ENCODE measurements at regions not wholly inside any gene's neighbourhood (a gene's known extent, or its start where the extent isn't known, plus 50 kb on each side); places are given as distances from the start of the nearest gene placed in this dataset.

DNA sequence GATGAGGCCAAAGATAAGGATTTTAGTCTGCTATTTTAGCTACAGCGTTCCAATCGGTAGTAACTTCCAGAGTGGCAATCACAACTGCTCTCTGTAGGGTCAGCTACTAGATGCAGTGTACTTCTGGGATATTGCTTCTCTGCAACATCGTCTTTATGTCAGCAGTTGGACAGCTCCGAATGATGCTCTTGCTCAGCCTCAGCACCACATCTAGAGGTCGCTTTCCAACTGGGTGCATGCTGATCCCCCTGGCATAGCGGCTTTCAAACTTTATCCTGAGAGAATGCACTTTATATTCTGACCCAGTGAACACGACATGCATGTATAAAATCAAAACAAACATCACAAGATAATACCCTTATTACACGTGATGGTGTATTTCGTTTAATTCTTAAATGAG lies 219.6 kb downstream of the C11orf87 start:
- Histone ChIP-seq H3K4me3 (ENCODE audit: low read depth in 2 of 2, low read length in 2 of 2) (no peak overlapping the region), H3K36me3 (ENCODE audit: control insufficient read depth, insufficient read depth, low read length) (no peaks in the 10 kb centered on the region), H3K27me3 (ENCODE audit: control insufficient read depth, insufficient read depth, low read length) (no peaks in the 10 kb centered on the region), H3K9me3 (ENCODE audit: control insufficient read depth, insufficient read depth, low read depth, low read length) (no peaks in the 10 kb centered on the region), H3K27ac (ENCODE audit: low read length) (no peak overlapping the region), H3K4me1 (ENCODE audit: control insufficient read depth, insufficient read depth, low read length) (no peaks in the 10 kb centered on the region)
- DNase-seq (ENCODE audit: low read depth, low spot score) = no peak
- intact Hi-C loops (cut with micrococcal nuclease; ENCODE audit: unreplicated experiment) = no loop called here
- TF ChIP-seq CTCF (IDR thresholded peaks at IDR 0.05) (peak; percentile 18; the same call in 1 of the 2 replicates), SIN3A (IDR thresholded peaks at IDR 0.05; ENCODE audit: borderline replicate concordance, insufficient read depth, low read depth, low read length) (no peak)
- TF ChIP-seq, protein P1, sequence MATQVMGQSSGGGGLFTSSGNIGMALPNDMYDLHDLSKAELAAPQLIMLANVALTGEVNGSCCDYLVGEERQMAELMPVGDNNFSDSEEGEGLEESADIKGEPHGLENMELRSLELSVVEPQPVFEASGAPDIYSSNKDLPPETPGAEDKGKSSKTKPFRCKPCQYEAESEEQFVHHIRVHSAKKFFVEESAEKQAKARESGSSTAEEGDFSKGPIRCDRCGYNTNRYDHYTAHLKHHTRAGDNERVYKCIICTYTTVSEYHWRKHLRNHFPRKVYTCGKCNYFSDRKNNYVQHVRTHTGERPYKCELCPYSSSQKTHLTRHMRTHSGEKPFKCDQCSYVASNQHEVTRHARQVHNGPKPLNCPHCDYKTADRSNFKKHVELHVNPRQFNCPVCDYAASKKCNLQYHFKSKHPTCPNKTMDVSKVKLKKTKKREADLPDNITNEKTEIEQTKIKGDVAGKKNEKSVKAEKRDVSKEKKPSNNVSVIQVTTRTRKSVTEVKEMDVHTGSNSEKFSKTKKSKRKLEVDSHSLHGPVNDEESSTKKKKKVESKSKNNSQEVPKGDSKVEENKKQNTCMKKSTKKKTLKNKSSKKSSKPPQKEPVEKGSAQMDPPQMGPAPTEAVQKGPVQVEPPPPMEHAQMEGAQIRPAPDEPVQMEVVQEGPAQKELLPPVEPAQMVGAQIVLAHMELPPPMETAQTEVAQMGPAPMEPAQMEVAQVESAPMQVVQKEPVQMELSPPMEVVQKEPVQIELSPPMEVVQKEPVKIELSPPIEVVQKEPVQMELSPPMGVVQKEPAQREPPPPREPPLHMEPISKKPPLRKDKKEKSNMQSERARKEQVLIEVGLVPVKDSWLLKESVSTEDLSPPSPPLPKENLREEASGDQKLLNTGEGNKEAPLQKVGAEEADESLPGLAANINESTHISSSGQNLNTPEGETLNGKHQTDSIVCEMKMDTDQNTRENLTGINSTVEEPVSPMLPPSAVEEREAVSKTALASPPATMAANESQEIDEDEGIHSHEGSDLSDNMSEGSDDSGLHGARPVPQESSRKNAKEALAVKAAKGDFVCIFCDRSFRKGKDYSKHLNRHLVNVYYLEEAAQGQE (IDR thresholded peaks at IDR 0.05; ENCODE audit: insufficient read depth in 1 of 2, low read depth in 2 of 2, low read length in 1 of 2) = peak; percentile 82 to 85
- ATAC-seq = no peak
- ChIA-PET POLR2A (no interaction called here), CTCF (no interaction called here)
- in situ Hi-C loops (cut with HindIII; ENCODE audit: low pct_unique_long_range_greater_than_20kb, low sequenced_read_pairs) = no loop called here
- BruUV-seq (replicated peaks) = no TSS peak

DNA sequence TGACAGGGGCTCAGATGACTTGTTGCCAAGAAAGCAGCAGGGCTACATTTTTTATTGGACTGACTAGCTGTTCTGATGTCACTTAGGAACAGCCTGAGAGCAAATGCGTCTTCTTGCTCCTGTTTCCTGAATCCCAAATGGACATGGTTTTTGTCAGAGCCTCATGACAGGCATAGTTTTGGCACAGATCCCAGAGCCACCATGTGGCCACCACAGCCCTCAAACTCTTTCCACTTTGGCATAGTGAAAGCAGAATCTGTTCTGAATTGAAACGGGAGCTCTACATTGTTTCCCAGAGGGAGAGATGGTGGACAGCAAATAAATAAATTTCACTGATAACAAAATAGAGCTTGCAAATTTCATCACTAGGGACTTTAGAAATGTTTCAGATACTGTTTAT lies 222.2 kb downstream of the C11orf87 start:
- Histone ChIP-seq H3K4me3 (ENCODE audit: low read depth in 2 of 2, low read length in 2 of 2) (no peak overlapping the region), H3K27ac (ENCODE audit: low read length) (no peak overlapping the region), H3K36me3 (ENCODE audit: control insufficient read depth, insufficient read depth, low read length) (no peaks in the 10 kb centered on the region), H3K4me1 (ENCODE audit: control insufficient read depth, insufficient read depth, low read length) (no peaks in the 10 kb centered on the region), H3K27me3 (ENCODE audit: control insufficient read depth, insufficient read depth, low read length) (no peaks in the 10 kb centered on the region), H3K9me3 (ENCODE audit: control insufficient read depth, insufficient read depth, low read depth, low read length) (no peaks in the 10 kb centered on the region)
- intact Hi-C loops (cut with micrococcal nuclease; ENCODE audit: unreplicated experiment) (no loop called here), in situ Hi-C loops (cut with HindIII; ENCODE audit: low pct_unique_long_range_greater_than_20kb, low sequenced_read_pairs) (no loop called here)
- DNase-seq (ENCODE audit: low read depth, low spot score) (no peak), ATAC-seq (no peak)
- ChIA-PET CTCF (no interaction called here), POLR2A (no interaction called here)
- BruUV-seq (replicated peaks) = no TSS peak
- TF ChIP-seq TCF7L2 (IDR thresholded peaks at IDR 0.05; ENCODE audit: low read depth, low read length) = no peak
- no peak for TF ChIP-seq POLR2AphosphoS5 (IDR thresholded peaks at IDR 0.05; ENCODE audit: low read depth, low read length)
- no peak for TF ChIP-seq SIN3A (IDR thresholded peaks at IDR 0.05; ENCODE audit: borderline replicate concordance, insufficient read depth, low read depth, low read length)
- TF ChIP-seq CTCF (IDR thresholded peaks at IDR 0.05) = no peak
- TF ChIP-seq, protein P1 (IDR thresholded peaks at IDR 0.05; ENCODE audit: insufficient read depth in 1 of 2, low read depth in 2 of 2, low read length in 1 of 2) = no peak

Data from Panc1 (cell line).